Fibroblast of lung (primary cell): ENCODE measurements at regions not wholly inside any gene's neighbourhood (a gene's known extent, or its start where the extent isn't known, plus 50 kb on each side); places are given as distances from the start of the nearest gene placed in this dataset.
"Not testable (repeated sequence)": the region's sequence is repeated elsewhere in the genome, so short reads cannot be mapped to it uniquely, and the experiment has no call there.

ENCODE experiments used
- EZH2 ChIP-seq: IDR thresholded peaks from 2 replicates; pipeline ENCODE4 v1.5.1; 2012; ENCODE audit warnings: low read length, control low read depth, mild to moderate bottlenecking; ENCODE audit errors: missing control alignments
- TF ChIP-seq, protein P1 (sequence below), 2 donors: IDR thresholded peaks in 1 of 2; conservative IDR thresholded peaks in 1 of 2; 1 replicate in 1 of 2; 2 replicates in 1 of 2; pipeline ENCODE4 v1.5.1; 2011 to 2012; ENCODE audit warnings: low read length in 2 of 2, control low read depth in 1 of 2, inconsistent platforms in 1 of 2, low read depth in 1 of 2, mild to moderate bottlenecking in 1 of 2

DNA sequence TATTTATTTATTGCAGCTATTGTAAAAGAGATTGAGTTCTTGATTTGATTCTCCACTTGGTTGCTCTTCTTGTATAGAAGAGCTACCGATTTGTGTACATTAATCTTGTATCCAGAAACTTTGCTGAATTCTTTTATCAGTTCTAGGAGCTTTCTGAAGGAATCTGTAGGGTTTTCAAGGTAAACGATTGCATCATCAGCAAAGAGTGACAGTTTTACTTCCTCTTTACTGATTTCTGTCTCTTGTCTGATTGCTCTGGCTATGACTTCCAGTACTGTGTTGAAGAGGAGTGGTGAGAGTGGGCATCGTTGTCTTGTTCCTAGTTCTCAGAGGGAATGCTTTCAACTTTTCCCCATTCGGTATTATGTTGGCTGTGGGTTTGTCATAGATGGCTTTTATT is 103.1 kb downstream of the CAPZA3 start:
- TF ChIP-seq, protein P1, sequence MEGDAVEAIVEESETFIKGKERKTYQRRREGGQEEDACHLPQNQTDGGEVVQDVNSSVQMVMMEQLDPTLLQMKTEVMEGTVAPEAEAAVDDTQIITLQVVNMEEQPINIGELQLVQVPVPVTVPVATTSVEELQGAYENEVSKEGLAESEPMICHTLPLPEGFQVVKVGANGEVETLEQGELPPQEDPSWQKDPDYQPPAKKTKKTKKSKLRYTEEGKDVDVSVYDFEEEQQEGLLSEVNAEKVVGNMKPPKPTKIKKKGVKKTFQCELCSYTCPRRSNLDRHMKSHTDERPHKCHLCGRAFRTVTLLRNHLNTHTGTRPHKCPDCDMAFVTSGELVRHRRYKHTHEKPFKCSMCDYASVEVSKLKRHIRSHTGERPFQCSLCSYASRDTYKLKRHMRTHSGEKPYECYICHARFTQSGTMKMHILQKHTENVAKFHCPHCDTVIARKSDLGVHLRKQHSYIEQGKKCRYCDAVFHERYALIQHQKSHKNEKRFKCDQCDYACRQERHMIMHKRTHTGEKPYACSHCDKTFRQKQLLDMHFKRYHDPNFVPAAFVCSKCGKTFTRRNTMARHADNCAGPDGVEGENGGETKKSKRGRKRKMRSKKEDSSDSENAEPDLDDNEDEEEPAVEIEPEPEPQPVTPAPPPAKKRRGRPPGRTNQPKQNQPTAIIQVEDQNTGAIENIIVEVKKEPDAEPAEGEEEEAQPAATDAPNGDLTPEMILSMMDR (conservative IDR thresholded peaks at IDR 0.05 in 1 of 2, IDR thresholded peaks at IDR 0.05 in 1 of 2; ENCODE audit: low read depth in 1 of 2, low read length in 2 of 2), result not testable (repeated sequence)
- TF ChIP-seq EZH2, result not testable (repeated sequence)
